Coronary artery (tissue), 2 donors: ENCODE measurements at regions not wholly inside any gene's neighbourhood (a gene's known extent, or its start where the extent isn't known, plus 50 kb on each side); places are given as distances from the start of the nearest gene placed in this dataset.
A peak's percentile ranks its signal among the peaks of the same experiment; 100 is the strongest.

Source experiments
- DNase-seq: peaks from one replicate; pipeline ENCODE4 v3.0.0-alpha.2; 2017; ENCODE audit warnings: low spot score
- H3K27ac ChIP-seq, 2 donors: fragments of 200-600 bp; sonication (generic); one replicate each; pipeline ENCODE4 v1.5.1; 2016 to 2019
- H3K4me3 ChIP-seq: fragments of 200-600 bp; sonication (generic); 2 replicates; pipeline ENCODE4 v1.5.1; 2016; ENCODE audit warnings: mild to moderate bottlenecking, moderate library complexity
- TF ChIP-seq, protein P1 (sequence below): fragments of 200-600 bp; sonication (generic); IDR thresholded peaks from one replicate; pipeline ENCODE4 v1.5.1; 2019; ENCODE audit warnings: antibody characterized with exemption

GRCh38 chr18:39840856-39841481 lies 2114.1 kb upstream of the PIK3C3 start:
- TF ChIP-seq, protein P1, sequence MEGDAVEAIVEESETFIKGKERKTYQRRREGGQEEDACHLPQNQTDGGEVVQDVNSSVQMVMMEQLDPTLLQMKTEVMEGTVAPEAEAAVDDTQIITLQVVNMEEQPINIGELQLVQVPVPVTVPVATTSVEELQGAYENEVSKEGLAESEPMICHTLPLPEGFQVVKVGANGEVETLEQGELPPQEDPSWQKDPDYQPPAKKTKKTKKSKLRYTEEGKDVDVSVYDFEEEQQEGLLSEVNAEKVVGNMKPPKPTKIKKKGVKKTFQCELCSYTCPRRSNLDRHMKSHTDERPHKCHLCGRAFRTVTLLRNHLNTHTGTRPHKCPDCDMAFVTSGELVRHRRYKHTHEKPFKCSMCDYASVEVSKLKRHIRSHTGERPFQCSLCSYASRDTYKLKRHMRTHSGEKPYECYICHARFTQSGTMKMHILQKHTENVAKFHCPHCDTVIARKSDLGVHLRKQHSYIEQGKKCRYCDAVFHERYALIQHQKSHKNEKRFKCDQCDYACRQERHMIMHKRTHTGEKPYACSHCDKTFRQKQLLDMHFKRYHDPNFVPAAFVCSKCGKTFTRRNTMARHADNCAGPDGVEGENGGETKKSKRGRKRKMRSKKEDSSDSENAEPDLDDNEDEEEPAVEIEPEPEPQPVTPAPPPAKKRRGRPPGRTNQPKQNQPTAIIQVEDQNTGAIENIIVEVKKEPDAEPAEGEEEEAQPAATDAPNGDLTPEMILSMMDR: no peak
- DNase-seq: no peak
- Histone ChIP-seq H3K27ac (no peak overlapping the region), H3K4me3 (peak overlapping the region; percentile 63)

- TF ChIP-seq, protein P1: no peak
- no peak overlapping the region for H3K27ac ChIP-seq
- no peak for DNase-seq
Measured at GRCh38 chr18:39840406-39840805, 2114.6 kb upstream of the PIK3C3 start.

DNA sequence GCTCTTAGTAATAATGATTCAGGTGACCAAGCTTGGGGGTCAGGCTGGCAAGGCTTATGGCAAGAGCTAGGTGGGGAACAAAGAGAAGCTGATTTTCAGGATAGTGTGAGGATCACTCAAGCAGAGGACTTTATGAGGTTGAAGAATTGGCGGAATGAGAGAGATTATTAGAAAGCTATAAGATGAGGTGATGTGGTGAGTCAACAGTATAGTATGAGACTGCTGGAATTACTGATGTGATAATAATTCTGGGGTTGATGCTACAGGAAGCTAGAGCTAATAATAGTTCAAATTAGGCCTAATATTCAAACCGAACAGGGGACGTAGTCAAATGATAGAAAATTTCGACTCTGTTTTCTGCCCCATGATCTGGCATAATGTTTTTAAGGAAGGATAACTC lies 2115.3 kb upstream of the PIK3C3 start:
- DNase-seq: no peak
- TF ChIP-seq, protein P1: no peak
- Histone ChIP-seq H3K4me3 (no peak overlapping the region), H3K27ac (no peak overlapping the region)

More at GRCh38 chr18:39840406-39840805, 2114.6 kb upstream of the PIK3C3 start:
- H3K4me3 ChIP-seq: no peak overlapping the region

- no peak overlapping the region for H3K4me3 ChIP-seq
- no peak for DNase-seq
- H3K27ac ChIP-seq: no peak overlapping the region
- TF ChIP-seq, protein P1: no peak
Measured at GRCh38 chr18:39838831-39839230, 2116.2 kb upstream of the PIK3C3 start.

- Histone ChIP-seq H3K4me3 (no peak overlapping the region), H3K27ac (no peak overlapping the region)
Measured at GRCh38 chr18:39835303-39836030, 2119.6 kb upstream of the PIK3C3 start.

DNA sequence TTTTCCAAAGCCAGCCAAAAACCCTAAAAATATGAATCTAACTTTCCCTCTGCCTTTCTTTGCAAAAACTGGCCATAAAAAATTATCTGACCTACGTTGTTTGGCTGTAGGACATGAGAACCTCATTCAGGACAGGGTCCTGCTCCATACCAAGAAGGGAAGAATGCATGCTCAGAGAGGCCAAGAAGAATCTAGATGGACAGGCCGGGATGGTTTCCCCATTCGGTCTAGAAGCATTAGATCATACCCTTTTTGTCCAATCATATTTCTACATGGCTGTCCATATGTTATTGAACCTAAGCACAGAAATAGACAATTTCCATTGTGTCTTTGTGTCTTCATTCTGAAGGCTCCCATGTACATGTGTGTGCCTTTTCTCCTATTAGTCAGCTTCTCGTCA lies 2120.4 kb upstream of the PIK3C3 start:
- TF ChIP-seq, protein P1: no peak
- no peak for DNase-seq
- Histone ChIP-seq H3K27ac (no peak overlapping the region), H3K4me3 (no peak overlapping the region)

More at GRCh38 chr18:39835303-39836030, 2119.6 kb upstream of the PIK3C3 start:
- TF ChIP-seq, protein P1: no peak
- DNase-seq: no peak
